Kidney (tissue), 13 donors: ENCODE measurements at regions not wholly inside any gene's neighbourhood (a gene's known extent, or its start where the extent isn't known, plus 50 kb on each side); places are given as distances from the start of the nearest gene placed in this dataset.
A peak's percentile ranks its signal among the peaks of the same experiment; 100 is the strongest.

Experiments used
- DNase-seq, 5 donors: peaks; one replicate each; pipeline ENCODE4 v3.0.0-alpha.2; 2013 to 2020
- FAIRE-seq: peaks from 2 replicates; lab custom pipeline; 2012; peaks lifted over from hg19 to GRCh38; lab: Jason Lieb, UNC
- H3K27ac ChIP-seq, 2 donors: one replicate each; pipeline ENCODE4 v1.7.0; 2013; ENCODE audit warnings: low read depth in 2 of 2, low read length in 2 of 2, inconsistent platforms in 1 of 2
- H3K27me3 ChIP-seq: one replicate; pipeline ENCODE4 v1.7.1; 2013; ENCODE audit warnings: low read length, inconsistent platforms; ENCODE audit not compliant: control insufficient read depth, insufficient read depth
- H3K36me3 ChIP-seq, 3 donors: one replicate each; pipeline versions ENCODE4 v1.7.0 to v1.7.1; 2013; ENCODE audit warnings: low read length in 3 of 3, control low read depth in 1 of 3, inconsistent platforms in 1 of 3; ENCODE audit not compliant: insufficient read depth in 3 of 3, control insufficient read depth in 2 of 3
- H3K4me1 ChIP-seq, 3 donors: one replicate each; pipeline versions ENCODE4 v1.7.0 to v1.7.1; 2013; ENCODE audit warnings: low read length in 3 of 3, inconsistent platforms in 1 of 3, low read depth in 1 of 3; ENCODE audit not compliant: control insufficient read depth in 2 of 3, insufficient read depth in 2 of 3
- H3K4me3 ChIP-seq, 3 donors: one replicate each; pipeline versions ENCODE4 v1.7.0 to v1.8.1; 2013; ENCODE audit warnings: low read length in 3 of 3, control low read depth in 1 of 3, inconsistent platforms in 1 of 3
- H3K9ac ChIP-seq, 3 donors: one replicate each; pipeline versions ENCODE4 v1.7.0 to v1.7.1; 2013; ENCODE audit warnings: low read length in 3 of 3, control low read depth in 1 of 3, inconsistent platforms in 1 of 3
- H3K9me3 ChIP-seq, 3 donors: one replicate each; pipeline versions ENCODE4 v1.7.0 to v1.7.1; 2013; ENCODE audit warnings: low read length in 3 of 3, control low read depth in 1 of 3, inconsistent platforms in 1 of 3; ENCODE audit not compliant: control insufficient read depth in 2 of 3, insufficient read depth in 1 of 3
- intact Hi-C: fragments of 100-400 bp; cut with DNase I; formaldehyde crosslinking; loops from one replicate; pipeline ENCODE4 v1.11.1; 2022
- TF ChIP-seq, protein P1 (sequence below): IDR thresholded peaks from 3 replicates; pipeline ENCODE4 v1.5.1; 2012; ENCODE audit warnings: mild to moderate bottlenecking, moderate library complexity, borderline replicate concordance; ENCODE audit not compliant: insufficient read depth; ENCODE audit errors: extremely low read depth
- donor health status: control.
- donor health status: control.
- donor health status: control.
- donor health status: control.
- donor health status: control.
- donor health status: DM: yes; HTN: yes; CAD: no.
- donor health status: Normal renal cell carcinoma (clear cell type).

DNA sequence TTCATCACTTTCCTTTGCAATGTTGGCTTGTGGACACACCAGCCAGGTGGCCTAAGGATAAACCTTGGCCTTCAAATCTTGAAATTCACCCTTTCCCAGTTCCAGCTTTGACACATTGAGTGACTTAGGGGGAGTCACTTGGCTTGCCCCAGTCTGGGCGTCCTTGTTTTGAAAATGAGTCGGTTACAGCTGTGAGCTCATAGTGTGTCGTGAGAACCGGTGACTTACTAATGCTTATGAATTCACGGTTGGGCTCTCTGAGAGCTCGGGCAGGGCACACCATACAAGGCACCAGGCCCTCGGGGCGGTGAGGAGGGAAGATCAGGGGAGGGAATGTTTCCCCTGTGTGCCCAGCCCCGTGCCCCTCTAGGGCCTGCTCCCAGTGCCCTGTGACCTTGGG lies 126.9 kb upstream of the TMPRSS2 start:
- intact Hi-C loops = no loop called here
- no peak for FAIRE-seq
- H3K27ac ChIP-seq = peak overlapping the region in 1 of 2 donors; percentile 29
- H3K9me3 ChIP-seq = no peaks in the 10 kb centered on the region
- no peaks in the 10 kb centered on the region for H3K36me3 ChIP-seq
- no peaks in the 10 kb centered on the region for H3K27me3 ChIP-seq
- no peak overlapping the region for H3K4me3 ChIP-seq
- DNase-seq = peak in 1 of 5 donors; percentile 15
- TF ChIP-seq, protein P1, sequence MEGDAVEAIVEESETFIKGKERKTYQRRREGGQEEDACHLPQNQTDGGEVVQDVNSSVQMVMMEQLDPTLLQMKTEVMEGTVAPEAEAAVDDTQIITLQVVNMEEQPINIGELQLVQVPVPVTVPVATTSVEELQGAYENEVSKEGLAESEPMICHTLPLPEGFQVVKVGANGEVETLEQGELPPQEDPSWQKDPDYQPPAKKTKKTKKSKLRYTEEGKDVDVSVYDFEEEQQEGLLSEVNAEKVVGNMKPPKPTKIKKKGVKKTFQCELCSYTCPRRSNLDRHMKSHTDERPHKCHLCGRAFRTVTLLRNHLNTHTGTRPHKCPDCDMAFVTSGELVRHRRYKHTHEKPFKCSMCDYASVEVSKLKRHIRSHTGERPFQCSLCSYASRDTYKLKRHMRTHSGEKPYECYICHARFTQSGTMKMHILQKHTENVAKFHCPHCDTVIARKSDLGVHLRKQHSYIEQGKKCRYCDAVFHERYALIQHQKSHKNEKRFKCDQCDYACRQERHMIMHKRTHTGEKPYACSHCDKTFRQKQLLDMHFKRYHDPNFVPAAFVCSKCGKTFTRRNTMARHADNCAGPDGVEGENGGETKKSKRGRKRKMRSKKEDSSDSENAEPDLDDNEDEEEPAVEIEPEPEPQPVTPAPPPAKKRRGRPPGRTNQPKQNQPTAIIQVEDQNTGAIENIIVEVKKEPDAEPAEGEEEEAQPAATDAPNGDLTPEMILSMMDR = no peak
- no peak overlapping the region for H3K9ac ChIP-seq
- H3K4me1 ChIP-seq = peaks cover 0 to 9% (median 6%) of the 10 kb centered on the region in 3 donors

DNA sequence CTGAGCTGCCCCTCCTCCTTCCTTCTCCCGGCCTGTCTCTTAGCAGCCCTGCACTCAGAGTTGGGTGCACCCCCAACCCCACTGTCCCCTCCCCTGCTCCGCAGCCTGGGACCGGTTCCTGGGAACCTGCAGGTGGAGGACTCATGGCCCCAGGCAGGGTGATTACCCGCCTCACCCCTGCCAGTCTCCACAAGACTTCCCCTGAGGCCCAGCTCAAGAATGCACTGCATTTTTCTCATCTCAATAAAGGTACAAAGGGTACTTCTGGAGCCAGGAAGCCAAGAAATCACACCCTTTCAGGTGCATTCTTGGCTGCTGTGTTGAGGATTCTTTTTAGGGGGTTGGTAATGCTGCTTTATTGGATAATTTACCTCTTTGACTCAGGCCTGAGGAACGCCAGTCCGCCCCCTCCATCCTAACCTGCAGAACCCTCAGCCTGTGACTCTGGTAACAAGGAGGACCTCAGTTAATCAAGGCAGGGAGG lies 126.3 kb upstream of the TMPRSS2 start:
- TF ChIP-seq, protein P1 = no peak
- peaks cover 0 to 9% (median 6%) of the 10 kb centered on the region in 3 donors for H3K4me1 ChIP-seq
- H3K27me3 ChIP-seq = no peaks in the 10 kb centered on the region
- H3K9me3 ChIP-seq = no peaks in the 10 kb centered on the region
- no peak overlapping the region for H3K9ac ChIP-seq
- intact Hi-C loops = no loop called here
- H3K27ac ChIP-seq = peak overlapping the region in 1 of 2 donors; percentile 29
- H3K4me3 ChIP-seq = no peak overlapping the region
- DNase-seq (peak; percentile 66 to 94 (median 69)), FAIRE-seq (no peak)
- no peaks in the 10 kb centered on the region for H3K36me3 ChIP-seq

DNA sequence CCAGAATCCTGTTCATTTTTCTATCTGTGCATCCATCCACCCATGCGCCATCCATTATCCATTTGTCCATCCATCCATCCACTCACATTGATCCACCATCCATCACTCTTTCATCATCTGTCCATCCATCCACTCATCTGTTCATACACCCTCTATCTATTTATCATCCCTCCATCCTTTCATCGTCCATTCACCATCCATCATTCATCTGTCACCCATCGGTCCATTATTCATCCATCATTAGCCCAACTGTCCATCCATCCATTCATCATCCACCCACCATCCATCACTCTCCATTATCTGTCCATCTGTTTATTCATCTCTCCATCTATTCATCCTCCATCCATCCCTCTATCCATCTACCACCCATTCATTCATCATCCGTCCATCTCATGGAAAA lies 125.7 kb upstream of the TMPRSS2 start:
- intact Hi-C loops = no loop called here
- Histone ChIP-seq H3K4me3 (no peak overlapping the region), H3K9me3 (no peaks in the 10 kb centered on the region), H3K4me1 (peaks cover 0 to 9% (median 6%) of the 10 kb centered on the region in 3 donors), H3K36me3 (no peaks in the 10 kb centered on the region), H3K27me3 (no peaks in the 10 kb centered on the region), H3K9ac (no peak overlapping the region), H3K27ac (no peak overlapping the region)
- FAIRE-seq (no peak), DNase-seq (no peak)
- TF ChIP-seq, protein P1 = no peak
